ENCODE measurements at regions not wholly inside any gene's neighbourhood (a gene's known extent, or its start where the extent isn't known, plus 50 kb on each side); places are given as distances from the start of the nearest gene placed in this dataset.
"Not testable (repeated sequence)": the region's sequence is repeated elsewhere in the genome, so short reads cannot be mapped to it uniquely, and the experiment has no call there.

GRCh38 chr17:71777048-71777640, 343.7 kb upstream of the SOX9 start:
- no peak for DNase-seq

GRCh38 chr17:71779482-71779881, 341.3 kb upstream of the SOX9 start:
- no peak for DNase-seq

- no peak for DNase-seq
Measured at GRCh38 chr17:71780596-71780995, 340.2 kb upstream of the SOX9 start.

- DNase-seq, result not testable (repeated sequence)
Measured at GRCh38 chr17:71782021-71782420, 338.8 kb upstream of the SOX9 start.

- DNase-seq, result no peak
Measured at GRCh38 chr17:71790791-71791190, 330.0 kb upstream of the SOX9 start.

GRCh38 chr17:71791311-71791710, 329.5 kb upstream of the SOX9 start:
- DNase-seq, result no peak

- no peak for DNase-seq
Measured at GRCh38 chr17:71792966-71793365, 327.9 kb upstream of the SOX9 start.

- no peak for DNase-seq
Measured at GRCh38 chr17:71793518-71793917, 327.3 kb upstream of the SOX9 start.

- no peak for DNase-seq
Measured at GRCh38 chr17:71798701-71799100, 322.1 kb upstream of the SOX9 start.

GRCh38 chr17:71799657-71800056, 321.2 kb upstream of the SOX9 start:
- DNase-seq, result no peak

GRCh38 chr17:71801301-71801700, 319.5 kb upstream of the SOX9 start:
- DNase-seq, result no peak

- no peak for DNase-seq
Measured at GRCh38 chr17:71802663-71803062, 318.2 kb upstream of the SOX9 start.

GRCh38 chr17:71803656-71804284, 317.1 kb upstream of the SOX9 start:
- no peak for DNase-seq

GRCh38 chr17:71809537-71809936, 311.3 kb upstream of the SOX9 start:
- DNase-seq, result no peak

GRCh38 chr17:71813861-71814260, 307.0 kb upstream of the SOX9 start:
- not testable (repeated sequence) for DNase-seq

GRCh38 chr17:71821511-71821910, 299.3 kb upstream of the SOX9 start:
- DNase-seq, result no peak

- DNase-seq, result no peak
Measured at GRCh38 chr17:71824671-71825070, 296.1 kb upstream of the SOX9 start.

GRCh38 chr17:71825687-71826086, 295.1 kb upstream of the SOX9 start:
- no peak for DNase-seq

- no peak for DNase-seq
Measured at GRCh38 chr17:71828182-71828596, 292.6 kb upstream of the SOX9 start.

- DNase-seq, result no peak
Measured at GRCh38 chr17:71830866-71831265, 290.0 kb upstream of the SOX9 start.

GRCh38 chr17:71842986-71843385, 277.8 kb upstream of the SOX9 start:
- DNase-seq, result no peak

GRCh38 chr17:71845337-71845736, 275.5 kb upstream of the SOX9 start:
- DNase-seq, result no peak

GRCh38 chr17:71846561-71847110, 274.2 kb upstream of the SOX9 start:
- DNase-seq, result no peak

All from hematopoietic multipotent progenitor cell treated with erythropoietin and hydrocortisone succinate and interleukin-3 and kit ligand, for 4 days (in vitro differentiated cells).